ENCODE measurements at regions not wholly inside any gene's neighbourhood (a gene's known extent, or its start where the extent isn't known, plus 50 kb on each side); places are given as distances from the start of the nearest gene placed in this dataset.

DNA sequence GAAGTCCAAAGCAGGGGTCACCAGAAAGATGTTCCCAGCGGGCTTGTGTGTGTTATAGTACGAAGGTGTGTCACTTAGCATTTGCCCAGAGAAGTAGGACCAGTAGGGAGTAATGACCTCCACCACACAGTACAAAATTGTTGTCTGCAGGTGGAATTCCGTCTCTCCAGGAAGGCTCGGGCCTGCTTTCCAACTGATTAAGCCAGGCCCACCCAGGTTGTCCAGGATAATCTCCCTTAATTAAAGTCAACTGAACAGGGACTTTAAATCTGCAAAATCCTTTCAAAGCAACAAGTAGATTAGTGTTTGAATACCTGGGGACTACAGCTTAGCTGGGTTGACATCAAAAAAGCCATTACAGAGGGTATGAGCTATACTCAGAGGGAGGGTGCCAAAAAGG lies 131.3 kb downstream of the BACH1 start:
- DNase-seq (ENCODE audit: low spot score) = no peak
- CTCF ChIA-PET = no interaction called here
- Histone ChIP-seq H3K4me1 (ENCODE audit: insufficient read depth, low read length, poor library complexity, severe bottlenecking) (peaks cover 3% of the 10 kb centered on the region), H3K9me3 (ENCODE audit: low read depth, low read length, poor library complexity, severe bottlenecking) (no peaks in the 10 kb centered on the region), H3K27me3 (replicated peaks; ENCODE audit: insufficient read depth, low read depth, low read length, poor library complexity) (no peaks in the 10 kb centered on the region), H3K27ac (ENCODE audit: low read depth, low read length, poor library complexity, severe bottlenecking) (no peak overlapping the region), H3K36me3 (ENCODE audit: insufficient read depth, low read length, poor library complexity, severe bottlenecking) (no peaks in the 10 kb centered on the region), H3K4me3 (ENCODE audit: low read depth, low read length, poor library complexity, severe bottlenecking) (no peak overlapping the region)
- POLR2A ChIA-PET (ENCODE audit: low non-redundant PET) = no interaction called here
- BruUV-seq (replicated peaks) = no TSS peak
- TF ChIP-seq EZH2 (IDR thresholded peaks at IDR 0.05; ENCODE audit: borderline replicate concordance, low read depth, low read length, poor library complexity, severe bottlenecking) = no peak
- intact Hi-C loops (cut with micrococcal nuclease; ENCODE audit: unreplicated experiment) = no loop called here

DNA sequence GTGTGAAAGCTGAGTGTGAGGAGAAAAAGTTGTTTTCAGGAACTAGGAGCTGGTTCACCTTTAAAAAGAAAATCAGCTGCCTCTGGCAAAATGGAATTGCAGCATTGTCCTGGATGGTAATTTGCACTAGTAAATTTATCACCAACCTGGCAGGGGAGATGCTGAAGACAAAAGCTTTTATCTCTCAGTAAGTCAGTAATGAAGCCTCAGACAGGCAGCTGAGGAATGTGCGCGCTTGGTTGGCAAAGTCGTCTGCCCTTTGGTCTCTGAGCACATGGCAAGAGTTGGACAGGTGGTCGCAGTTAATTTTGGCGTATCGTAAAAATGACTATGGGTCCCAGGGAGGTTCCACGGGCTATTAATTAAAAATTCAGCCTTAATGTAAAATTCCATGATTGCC lies 131.9 kb downstream of the BACH1 start:
- H3K27me3 ChIP-seq (replicated peaks; ENCODE audit: insufficient read depth, low read depth, low read length, poor library complexity) = no peaks in the 10 kb centered on the region
- DNase-seq (ENCODE audit: low spot score) = no peak
- no peak overlapping the region for H3K4me3 ChIP-seq (ENCODE audit: low read depth, low read length, poor library complexity, severe bottlenecking)
- H3K4me1 ChIP-seq (ENCODE audit: insufficient read depth, low read length, poor library complexity, severe bottlenecking) = peaks cover 3% of the 10 kb centered on the region
- no peaks in the 10 kb centered on the region for H3K9me3 ChIP-seq (ENCODE audit: low read depth, low read length, poor library complexity, severe bottlenecking)
- intact Hi-C loops (cut with micrococcal nuclease; ENCODE audit: unreplicated experiment) = no loop called here
- H3K27ac ChIP-seq (ENCODE audit: low read depth, low read length, poor library complexity, severe bottlenecking) = no peak overlapping the region
- ChIA-PET CTCF (no interaction called here), POLR2A (ENCODE audit: low non-redundant PET) (no interaction called here)
- no TSS peak for BruUV-seq (replicated peaks)
- no peak for TF ChIP-seq EZH2 (IDR thresholded peaks at IDR 0.05; ENCODE audit: borderline replicate concordance, low read depth, low read length, poor library complexity, severe bottlenecking)
- TF ChIP-seq CTCF (conservative IDR thresholded peaks at IDR 0.05; ENCODE audit: low read depth, low read length) = no peak
- H3K36me3 ChIP-seq (ENCODE audit: insufficient read depth, low read length, poor library complexity, severe bottlenecking) = no peaks in the 10 kb centered on the region

GRCh38 chr21:29431178-29431577 lies 132.5 kb downstream of the BACH1 start:
- H3K27me3 ChIP-seq (replicated peaks; ENCODE audit: insufficient read depth, low read depth, low read length, poor library complexity) = no peaks in the 10 kb centered on the region
- ChIA-PET CTCF (no interaction called here), POLR2A (ENCODE audit: low non-redundant PET) (interaction anchor here (0.6 kb wide), 1 partner anchor 112 kb away, joined by 3 read pairs; no protein-coding TSS in a partner anchor)
- DNase-seq (ENCODE audit: low spot score) = no peak
- TF ChIP-seq CTCF (conservative IDR thresholded peaks at IDR 0.05; ENCODE audit: low read depth, low read length) (no peak), EZH2 (IDR thresholded peaks at IDR 0.05; ENCODE audit: borderline replicate concordance, low read depth, low read length, poor library complexity, severe bottlenecking) (no peak)
- no peak overlapping the region for H3K27ac ChIP-seq (ENCODE audit: low read depth, low read length, poor library complexity, severe bottlenecking)
- H3K4me1 ChIP-seq (ENCODE audit: insufficient read depth, low read length, poor library complexity, severe bottlenecking) = peaks cover 3% of the 10 kb centered on the region
- BruUV-seq (replicated peaks) = no TSS peak
- intact Hi-C loops (cut with micrococcal nuclease; ENCODE audit: unreplicated experiment) = no loop called here
- H3K4me3 ChIP-seq (ENCODE audit: low read depth, low read length, poor library complexity, severe bottlenecking) = no peak overlapping the region
- no peaks in the 10 kb centered on the region for H3K36me3 ChIP-seq (ENCODE audit: insufficient read depth, low read length, poor library complexity, severe bottlenecking)
- no peaks in the 10 kb centered on the region for H3K9me3 ChIP-seq (ENCODE audit: low read depth, low read length, poor library complexity, severe bottlenecking)

DNA sequence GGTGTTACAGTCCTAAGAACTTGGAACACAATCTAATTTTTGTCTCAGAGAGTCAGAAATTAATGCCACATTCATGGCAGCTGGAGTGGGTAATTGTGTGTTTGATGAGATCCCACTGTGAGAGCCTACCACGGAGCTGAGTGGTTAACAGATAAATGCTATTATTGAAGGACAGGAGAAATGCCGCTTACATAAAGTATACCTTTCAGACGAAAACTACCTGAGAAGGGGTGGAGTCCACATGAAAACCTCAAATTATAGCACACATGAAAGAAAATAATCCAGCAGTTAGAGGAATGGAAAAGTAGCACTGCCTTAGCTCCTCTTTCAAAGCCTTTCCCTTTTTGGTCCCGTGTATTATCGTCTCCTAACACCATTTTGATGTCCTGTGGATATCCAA lies 133.0 kb downstream of the BACH1 start:
- Histone ChIP-seq H3K36me3 (ENCODE audit: insufficient read depth, low read length, poor library complexity, severe bottlenecking) (no peaks in the 10 kb centered on the region), H3K27me3 (replicated peaks; ENCODE audit: insufficient read depth, low read depth, low read length, poor library complexity) (no peaks in the 10 kb centered on the region), H3K9me3 (ENCODE audit: low read depth, low read length, poor library complexity, severe bottlenecking) (no peaks in the 10 kb centered on the region), H3K4me3 (ENCODE audit: low read depth, low read length, poor library complexity, severe bottlenecking) (no peak overlapping the region), H3K27ac (ENCODE audit: low read depth, low read length, poor library complexity, severe bottlenecking) (no peak overlapping the region), H3K4me1 (ENCODE audit: insufficient read depth, low read length, poor library complexity, severe bottlenecking) (peaks cover 3% of the 10 kb centered on the region)
- DNase-seq (ENCODE audit: low spot score) = no peak
- TF ChIP-seq CTCF (conservative IDR thresholded peaks at IDR 0.05; ENCODE audit: low read depth, low read length) (no peak), EZH2 (IDR thresholded peaks at IDR 0.05; ENCODE audit: borderline replicate concordance, low read depth, low read length, poor library complexity, severe bottlenecking) (no peak)
- ChIA-PET CTCF (no interaction called here), POLR2A (ENCODE audit: low non-redundant PET) (interaction anchor here (0.6 kb wide), 1 partner anchor 112 kb away, joined by 3 read pairs; no protein-coding TSS in a partner anchor)
- no TSS peak for BruUV-seq (replicated peaks)
- intact Hi-C loops (cut with micrococcal nuclease; ENCODE audit: unreplicated experiment) = no loop called here

Data from A673 (cell line).